ENCODE measurements at regions not wholly inside any gene's neighbourhood (a gene's known extent, or its start where the extent isn't known, plus 50 kb on each side); places are given as distances from the start of the nearest gene placed in this dataset.

- no peak overlapping the region for H3K27ac ChIP-seq
- no peak for DNase-seq (ENCODE audit: low read depth, low spot score)
Observed at GRCh38 chr15:98501192-98501591, 147.1 kb upstream of the IGF1R start.

GRCh38 chr15:98501632-98502031, 146.7 kb upstream of the IGF1R start:
- no peak for DNase-seq (ENCODE audit: low read depth, low spot score)
- H3K27ac ChIP-seq: no peak overlapping the region

GRCh38 chr15:98503970-98504369, 144.4 kb upstream of the IGF1R start:
- no peak overlapping the region for H3K27ac ChIP-seq
- DNase-seq (ENCODE audit: low read depth, low spot score): no peak

GRCh38 chr15:98504998-98505397, 143.3 kb upstream of the IGF1R start:
- no peak for DNase-seq (ENCODE audit: low read depth, low spot score)
- H3K27ac ChIP-seq: no peak overlapping the region

- no peak overlapping the region for H3K27ac ChIP-seq
- DNase-seq (ENCODE audit: low read depth, low spot score): no peak
Observed at GRCh38 chr15:98505611-98506031, 142.7 kb upstream of the IGF1R start.

GRCh38 chr15:98506172-98506571, 142.2 kb upstream of the IGF1R start:
- DNase-seq (ENCODE audit: low read depth, low spot score): no peak
- no peak overlapping the region for H3K27ac ChIP-seq

GRCh38 chr15:98506711-98507110, 141.6 kb upstream of the IGF1R start:
- no peak overlapping the region for H3K27ac ChIP-seq
- DNase-seq (ENCODE audit: low read depth, low spot score): no peak

GRCh38 chr15:98513428-98513986, 134.8 kb upstream of the IGF1R start:
- no peak overlapping the region for H3K27ac ChIP-seq
- no peak for DNase-seq (ENCODE audit: low read depth, low spot score)

GRCh38 chr15:98514034-98514622, 134.2 kb upstream of the IGF1R start:
- no peak for DNase-seq (ENCODE audit: low read depth, low spot score)

GRCh38 chr15:98518823-98519561, 129.3 kb upstream of the IGF1R start:
- H3K27ac ChIP-seq: no peak overlapping the region

More at GRCh38 chr15:98514034-98514622, 134.2 kb upstream of the IGF1R start:
- H3K27ac ChIP-seq: no peak overlapping the region

GRCh38 chr15:98519767-98520550, 128.4 kb upstream of the IGF1R start:
- no peak overlapping the region for H3K27ac ChIP-seq
- no peak for DNase-seq (ENCODE audit: low read depth, low spot score)

More at GRCh38 chr15:98518823-98519561, 129.3 kb upstream of the IGF1R start:
- DNase-seq (ENCODE audit: low read depth, low spot score): peak; percentile 27

- H3K27ac ChIP-seq: no peak overlapping the region
- no peak for DNase-seq (ENCODE audit: low read depth, low spot score)
Observed at GRCh38 chr15:98522127-98522526, 126.2 kb upstream of the IGF1R start.

GRCh38 chr15:98523912-98524662, 124.3 kb upstream of the IGF1R start:
- no peak for DNase-seq (ENCODE audit: low read depth, low spot score)
- H3K27ac ChIP-seq: no peak overlapping the region

- no peak for DNase-seq (ENCODE audit: low read depth, low spot score)
- H3K27ac ChIP-seq: no peak overlapping the region
Observed at GRCh38 chr15:98524838-98525660, 123.3 kb upstream of the IGF1R start.

GRCh38 chr15:98525661-98526001, 122.7 kb upstream of the IGF1R start:
- H3K27ac ChIP-seq: no peak overlapping the region
- DNase-seq (ENCODE audit: low read depth, low spot score): no peak

GRCh38 chr15:98526094-98526493, 122.2 kb upstream of the IGF1R start:
- no peak overlapping the region for H3K27ac ChIP-seq
- DNase-seq (ENCODE audit: low read depth, low spot score): no peak

GRCh38 chr15:98528046-98528725, 120.2 kb upstream of the IGF1R start:
- DNase-seq (ENCODE audit: low read depth, low spot score): no peak
- no peak overlapping the region for H3K27ac ChIP-seq

- DNase-seq (ENCODE audit: low read depth, low spot score): no peak
Observed at GRCh38 chr15:98529205-98530145, 118.9 kb upstream of the IGF1R start.

More at GRCh38 chr15:98529205-98530145, 118.9 kb upstream of the IGF1R start:
- no peak overlapping the region for H3K27ac ChIP-seq
